PFSK-1 (cell line): ENCODE measurements at regions not wholly inside any gene's neighbourhood (a gene's known extent, or its start where the extent isn't known, plus 50 kb on each side); places are given as distances from the start of the nearest gene placed in this dataset.

Experiments
- FOXP2 ChIP-seq: optimal IDR thresholded peaks from 2 replicates; pipeline ENCODE3; 2011; ENCODE audit warnings: borderline replicate concordance, control low read depth, inconsistent platforms; ENCODE audit not compliant: insufficient read depth; ENCODE audit errors: extremely low read length, extremely low read depth
- POLR2AphosphoS5 ChIP-seq: IDR thresholded peaks from 2 replicates; pipeline ENCODE4 v1.6.1; 2012; ENCODE audit warnings: low read depth, mild to moderate bottlenecking, control low read depth, low read length, moderate library complexity
- TAF1 ChIP-seq: IDR thresholded peaks from 2 replicates; pipeline ENCODE4 v1.6.1; 2012; ENCODE audit warnings: low read length, control low read depth, borderline replicate concordance; ENCODE audit not compliant: insufficient read depth
- TF ChIP-seq, protein P1 (sequence below), 2 experiments: IDR thresholded peaks; 2 replicates each; pipeline versions ENCODE4 v1.6.1 to v1.8.0; 2011 to 2012; ENCODE audit warnings: low read depth in 2 of 2, low read length in 2 of 2, control low read depth in 1 of 2, inconsistent platforms in 1 of 2, mild to moderate bottlenecking in 1 of 2, moderate library complexity in 1 of 2; ENCODE audit not compliant: insufficient read depth in 1 of 2

DNA sequence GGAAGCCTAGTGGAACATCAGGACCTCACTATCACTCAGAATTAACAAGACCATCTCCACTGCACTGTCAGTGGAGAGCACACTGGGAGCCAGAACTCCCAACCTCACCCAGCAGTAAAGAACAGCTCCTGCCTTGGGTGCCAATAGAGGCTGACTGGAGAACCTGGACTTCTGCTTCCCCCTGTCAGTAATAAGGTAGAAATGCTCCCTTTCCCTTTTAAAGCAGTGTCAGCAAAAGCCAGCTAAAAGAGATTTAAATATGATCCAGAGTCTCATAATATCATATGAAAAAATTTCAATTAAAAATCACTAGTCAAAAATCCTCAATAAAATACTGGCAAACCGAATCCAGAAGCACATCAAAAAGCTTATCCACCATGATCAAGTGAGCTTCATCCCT lies 82.8 kb downstream of the SPATA19 start:
- TF ChIP-seq, protein P1, sequence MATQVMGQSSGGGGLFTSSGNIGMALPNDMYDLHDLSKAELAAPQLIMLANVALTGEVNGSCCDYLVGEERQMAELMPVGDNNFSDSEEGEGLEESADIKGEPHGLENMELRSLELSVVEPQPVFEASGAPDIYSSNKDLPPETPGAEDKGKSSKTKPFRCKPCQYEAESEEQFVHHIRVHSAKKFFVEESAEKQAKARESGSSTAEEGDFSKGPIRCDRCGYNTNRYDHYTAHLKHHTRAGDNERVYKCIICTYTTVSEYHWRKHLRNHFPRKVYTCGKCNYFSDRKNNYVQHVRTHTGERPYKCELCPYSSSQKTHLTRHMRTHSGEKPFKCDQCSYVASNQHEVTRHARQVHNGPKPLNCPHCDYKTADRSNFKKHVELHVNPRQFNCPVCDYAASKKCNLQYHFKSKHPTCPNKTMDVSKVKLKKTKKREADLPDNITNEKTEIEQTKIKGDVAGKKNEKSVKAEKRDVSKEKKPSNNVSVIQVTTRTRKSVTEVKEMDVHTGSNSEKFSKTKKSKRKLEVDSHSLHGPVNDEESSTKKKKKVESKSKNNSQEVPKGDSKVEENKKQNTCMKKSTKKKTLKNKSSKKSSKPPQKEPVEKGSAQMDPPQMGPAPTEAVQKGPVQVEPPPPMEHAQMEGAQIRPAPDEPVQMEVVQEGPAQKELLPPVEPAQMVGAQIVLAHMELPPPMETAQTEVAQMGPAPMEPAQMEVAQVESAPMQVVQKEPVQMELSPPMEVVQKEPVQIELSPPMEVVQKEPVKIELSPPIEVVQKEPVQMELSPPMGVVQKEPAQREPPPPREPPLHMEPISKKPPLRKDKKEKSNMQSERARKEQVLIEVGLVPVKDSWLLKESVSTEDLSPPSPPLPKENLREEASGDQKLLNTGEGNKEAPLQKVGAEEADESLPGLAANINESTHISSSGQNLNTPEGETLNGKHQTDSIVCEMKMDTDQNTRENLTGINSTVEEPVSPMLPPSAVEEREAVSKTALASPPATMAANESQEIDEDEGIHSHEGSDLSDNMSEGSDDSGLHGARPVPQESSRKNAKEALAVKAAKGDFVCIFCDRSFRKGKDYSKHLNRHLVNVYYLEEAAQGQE (IDR thresholded peaks at IDR 0.05; ENCODE audit: insufficient read depth in 1 of 2, low read depth in 2 of 2, low read length in 2 of 2) = no peak
- TF ChIP-seq POLR2AphosphoS5 (no peak), TAF1 (no peak), FOXP2 (no peak)
